ENCODE measurements at regions not wholly inside any gene's neighbourhood (a gene's known extent, or its start where the extent isn't known, plus 50 kb on each side); places are given as distances from the start of the nearest gene placed in this dataset.
"Not testable (repeated sequence)": the region's sequence is repeated elsewhere in the genome, so short reads cannot be mapped to it uniquely, and the experiment has no call there.

DNA sequence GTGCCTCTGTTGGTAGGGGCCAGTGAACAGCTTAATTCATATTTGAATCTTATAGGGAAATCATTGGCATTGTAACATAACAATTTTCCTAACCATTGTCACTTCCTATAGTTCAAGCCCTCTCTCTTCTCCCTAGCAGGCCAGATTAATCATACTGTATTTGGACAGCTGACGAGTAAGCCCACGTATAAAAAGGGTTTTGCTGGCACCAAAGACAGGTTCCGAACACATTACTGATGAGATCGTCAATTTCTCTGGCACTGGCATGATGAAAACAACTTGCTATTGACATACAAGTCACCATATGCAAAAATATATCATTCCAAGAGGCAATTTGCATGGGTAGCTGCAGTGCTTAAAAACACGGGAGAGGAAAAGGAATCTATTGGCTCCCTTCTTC, 891.1 kb upstream of the AUTS2 start:
- CTCF ChIA-PET, result no interaction called here
- POLR2A ChIA-PET, result no interaction called here
- TF ChIP-seq, protein P1, sequence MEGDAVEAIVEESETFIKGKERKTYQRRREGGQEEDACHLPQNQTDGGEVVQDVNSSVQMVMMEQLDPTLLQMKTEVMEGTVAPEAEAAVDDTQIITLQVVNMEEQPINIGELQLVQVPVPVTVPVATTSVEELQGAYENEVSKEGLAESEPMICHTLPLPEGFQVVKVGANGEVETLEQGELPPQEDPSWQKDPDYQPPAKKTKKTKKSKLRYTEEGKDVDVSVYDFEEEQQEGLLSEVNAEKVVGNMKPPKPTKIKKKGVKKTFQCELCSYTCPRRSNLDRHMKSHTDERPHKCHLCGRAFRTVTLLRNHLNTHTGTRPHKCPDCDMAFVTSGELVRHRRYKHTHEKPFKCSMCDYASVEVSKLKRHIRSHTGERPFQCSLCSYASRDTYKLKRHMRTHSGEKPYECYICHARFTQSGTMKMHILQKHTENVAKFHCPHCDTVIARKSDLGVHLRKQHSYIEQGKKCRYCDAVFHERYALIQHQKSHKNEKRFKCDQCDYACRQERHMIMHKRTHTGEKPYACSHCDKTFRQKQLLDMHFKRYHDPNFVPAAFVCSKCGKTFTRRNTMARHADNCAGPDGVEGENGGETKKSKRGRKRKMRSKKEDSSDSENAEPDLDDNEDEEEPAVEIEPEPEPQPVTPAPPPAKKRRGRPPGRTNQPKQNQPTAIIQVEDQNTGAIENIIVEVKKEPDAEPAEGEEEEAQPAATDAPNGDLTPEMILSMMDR (IDR thresholded peaks at IDR 0.05; ENCODE audit: control extremely low read depth, extremely low read depth, low read depth, missing control alignments), result no peak
- no peak for DNase-seq (ENCODE audit: extremely low spot score)

DNA sequence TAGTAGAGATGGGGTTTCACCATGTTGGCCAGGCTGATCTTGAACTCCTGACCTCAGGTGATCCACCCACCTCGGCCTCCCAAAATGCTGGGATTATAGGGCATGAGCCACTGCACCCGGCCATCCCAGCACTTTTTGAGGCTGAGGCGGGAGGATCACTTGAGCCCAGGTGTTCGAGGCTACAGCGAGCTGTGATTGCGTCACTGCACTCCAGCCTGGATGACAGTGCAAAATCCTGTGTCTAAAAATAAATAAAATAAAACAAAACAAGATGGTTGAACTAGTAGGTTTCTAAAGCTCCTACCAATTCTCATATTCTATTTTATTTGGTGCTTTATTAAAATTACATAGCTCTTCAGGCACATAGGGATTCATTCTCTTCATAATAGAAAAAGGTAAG, 890.3 kb upstream of the AUTS2 start:
- no peak for DNase-seq (ENCODE audit: extremely low spot score)
- TF ChIP-seq, protein P1 (IDR thresholded peaks at IDR 0.05; ENCODE audit: control extremely low read depth, extremely low read depth, low read depth, missing control alignments), result no peak
- CTCF ChIA-PET, result no interaction called here
- POLR2A ChIA-PET, result no interaction called here

DNA sequence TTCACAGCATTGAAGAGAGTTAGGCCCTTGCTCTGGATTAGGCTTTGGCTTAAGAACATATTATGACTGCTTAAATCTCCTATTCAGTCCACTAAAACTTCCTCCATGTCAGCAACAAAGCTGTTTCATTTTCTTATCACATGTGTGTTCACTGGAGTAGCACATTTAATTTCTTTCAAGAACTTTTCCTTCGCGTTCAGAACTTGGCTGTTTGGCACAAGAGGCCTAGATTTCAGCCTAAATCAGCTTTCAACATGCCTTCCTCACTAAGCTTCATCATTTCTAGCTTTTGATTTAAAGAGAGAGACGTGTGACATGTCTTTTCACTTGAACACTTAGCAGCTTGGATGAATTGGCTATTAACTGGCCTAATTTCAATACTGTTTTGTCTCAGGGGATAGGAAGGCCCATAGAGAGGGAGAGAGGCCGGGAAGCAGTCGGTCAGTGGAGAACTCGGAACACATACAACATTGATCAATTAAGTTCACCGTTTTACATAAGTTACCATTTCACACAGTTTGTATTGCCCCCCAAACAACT, 885.2 kb upstream of the AUTS2 start:
- ChIA-PET CTCF (no interaction called here), POLR2A (no interaction called here)
- DNase-seq (ENCODE audit: extremely low spot score), result no peak
- TF ChIP-seq, protein P1 (IDR thresholded peaks at IDR 0.05; ENCODE audit: control extremely low read depth, extremely low read depth, low read depth, missing control alignments), result no peak

DNA sequence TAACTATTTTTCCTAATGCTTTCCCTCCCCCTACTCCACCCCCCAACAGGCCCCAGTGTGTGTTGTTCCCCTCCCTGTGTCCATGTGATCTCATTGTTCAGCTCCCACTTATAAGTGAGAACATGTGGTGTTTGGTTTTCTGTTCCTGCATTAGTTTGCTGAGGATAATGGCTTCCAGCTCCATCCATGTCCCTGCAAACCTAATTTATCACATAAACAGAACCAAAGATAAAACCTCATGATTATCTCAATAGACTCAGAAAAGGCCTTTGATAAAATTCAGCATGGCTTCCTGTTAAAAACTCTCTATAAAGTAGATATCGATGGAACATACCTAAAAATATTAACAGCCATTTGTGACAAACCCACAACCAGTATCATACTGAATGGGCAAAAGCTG, 884.1 kb upstream of the AUTS2 start:
- POLR2A ChIA-PET; CTCF ChIA-PET; DNase-seq (ENCODE audit: extremely low spot score): not testable (repeated sequence)

DNA sequence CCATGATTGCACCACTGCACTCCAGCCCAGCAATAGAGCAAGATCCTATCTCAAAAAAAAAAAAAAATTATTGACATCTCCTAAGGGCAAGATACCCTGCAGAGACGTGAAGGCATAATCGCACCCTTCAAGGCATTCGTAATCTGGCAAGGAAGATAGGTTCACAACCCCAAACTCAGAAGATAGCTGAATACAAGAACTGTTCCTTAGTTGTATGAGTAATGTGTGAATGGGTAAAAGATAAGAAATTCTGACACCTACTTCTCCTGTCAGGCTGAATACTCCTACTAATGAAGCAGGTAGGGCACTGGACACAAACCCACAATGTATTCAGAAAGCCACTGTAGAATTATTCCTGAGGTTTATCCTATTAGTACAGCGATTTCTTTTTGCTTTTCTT, 882.4 kb upstream of the AUTS2 start:
- DNase-seq (ENCODE audit: extremely low spot score), result no peak
- ChIA-PET CTCF (no interaction called here), POLR2A (no interaction called here)
- TF ChIP-seq, protein P1 (IDR thresholded peaks at IDR 0.05; ENCODE audit: control extremely low read depth, extremely low read depth, low read depth, missing control alignments), result no peak

DNA sequence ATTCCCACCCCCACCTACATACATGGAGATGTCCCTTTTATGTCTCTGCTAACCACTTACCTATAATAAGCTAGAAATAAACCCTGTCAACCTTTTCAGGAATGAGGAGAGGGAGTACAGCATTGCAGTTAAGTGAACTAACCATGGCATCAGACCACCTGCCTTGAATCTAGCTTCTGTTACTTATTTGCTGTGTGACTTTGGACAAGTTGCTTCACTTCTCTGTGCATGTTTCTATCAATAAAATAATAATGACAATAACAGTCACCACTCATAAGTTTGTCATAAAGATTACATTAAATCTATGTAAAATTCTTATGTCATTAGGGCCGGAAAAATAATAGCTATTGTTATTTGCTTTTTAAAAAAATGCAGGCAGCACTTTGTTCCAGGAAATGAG, 881.1 kb upstream of the AUTS2 start:
- CTCF ChIA-PET, result no interaction called here

DNA sequence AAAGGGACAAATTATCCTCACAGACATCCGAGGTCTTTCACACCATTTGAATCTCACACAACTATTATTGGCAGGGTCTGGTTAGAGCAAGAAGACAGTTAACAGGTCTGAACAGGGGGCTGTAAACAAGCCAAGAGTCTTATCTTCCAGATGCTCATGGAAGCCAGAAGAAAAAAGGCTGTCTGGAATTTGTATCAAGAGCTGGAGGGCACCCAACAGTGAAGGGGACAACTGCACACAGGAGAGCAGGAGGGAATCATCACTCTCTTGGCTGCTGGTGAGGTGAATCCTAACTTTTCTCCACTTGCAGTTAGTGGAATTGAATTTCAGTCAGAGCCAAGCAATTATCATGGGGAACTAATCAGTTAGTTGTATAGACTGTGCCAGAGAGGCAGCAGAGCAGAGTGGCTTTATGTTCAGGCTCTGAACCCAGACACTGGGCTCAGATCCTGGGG, 880.2 kb upstream of the AUTS2 start:
- TF ChIP-seq, protein P1 (IDR thresholded peaks at IDR 0.05; ENCODE audit: control extremely low read depth, extremely low read depth, low read depth, missing control alignments), result no peak
- POLR2A ChIA-PET, result no interaction called here
- no peak for DNase-seq (ENCODE audit: extremely low spot score)
- CTCF ChIA-PET, result no interaction called here

More for the DNA sequence above, 881.1 kb upstream of the AUTS2 start:
- no peak for DNase-seq (ENCODE audit: extremely low spot score)
- TF ChIP-seq, protein P1 (IDR thresholded peaks at IDR 0.05; ENCODE audit: control extremely low read depth, extremely low read depth, low read depth, missing control alignments), result no peak
- POLR2A ChIA-PET, result no interaction called here
